Astrocyte of the cerebellum (primary cell): ENCODE measurements at regions not wholly inside any gene's neighbourhood (a gene's known extent, or its start where the extent isn't known, plus 50 kb on each side); places are given as distances from the start of the nearest gene placed in this dataset.

ENCODE experiments used
- DNase-seq: peaks from one replicate; pipeline ENCODE4 v3.0.0-alpha.2; 2011; ENCODE audit warnings: low read depth
- H3K4me3 ChIP-seq: 2 replicates; pipeline ENCODE4 v1.5.1; 2011; ENCODE audit warnings: mild to moderate bottlenecking, low read depth, low read length, moderate library complexity
- CTCF ChIP-seq: IDR thresholded peaks from 2 replicates; pipeline ENCODE4 v1.5.1; 2012; ENCODE audit warnings: low read length, low read depth, moderate library complexity, mild to moderate bottlenecking; ENCODE audit errors: missing control alignments
- in situ Hi-C: cut with HindIII; loops from 2 replicates; pipeline ENCODE4 v1.10.0; 2017; ENCODE audit warnings: low sequenced_read_pairs

- H3K4me3 ChIP-seq, result no peak overlapping the region
- no peak for TF ChIP-seq CTCF
- in situ Hi-C loops, result no loop called here
- no peak for DNase-seq
Observed at GRCh38 chr13:97535614-97536013, 101.6 kb downstream of the RAP2A start.

DNA sequence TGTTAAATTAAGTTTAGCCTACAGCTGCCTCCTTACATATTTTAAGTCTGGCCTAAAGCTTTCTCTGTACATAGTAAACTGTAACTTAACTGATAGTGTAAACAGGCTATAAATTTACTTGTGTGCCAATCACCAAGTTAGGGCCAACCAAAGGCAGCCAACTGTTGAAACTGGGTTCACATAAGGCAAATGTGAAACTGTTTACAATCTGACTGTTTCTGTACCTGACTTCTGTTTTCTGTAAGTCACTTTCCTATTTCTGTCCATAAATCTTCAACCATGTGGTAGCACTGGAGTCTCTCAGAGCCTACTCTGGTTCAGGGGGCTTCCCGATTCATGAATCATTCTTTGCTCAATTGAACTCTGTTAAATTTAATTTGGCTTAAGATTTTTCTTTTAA is 103.1 kb downstream of the RAP2A start:
- no peak for DNase-seq
- TF ChIP-seq CTCF, result no peak
- no peak overlapping the region for H3K4me3 ChIP-seq
- in situ Hi-C loops, result no loop called here

DNA sequence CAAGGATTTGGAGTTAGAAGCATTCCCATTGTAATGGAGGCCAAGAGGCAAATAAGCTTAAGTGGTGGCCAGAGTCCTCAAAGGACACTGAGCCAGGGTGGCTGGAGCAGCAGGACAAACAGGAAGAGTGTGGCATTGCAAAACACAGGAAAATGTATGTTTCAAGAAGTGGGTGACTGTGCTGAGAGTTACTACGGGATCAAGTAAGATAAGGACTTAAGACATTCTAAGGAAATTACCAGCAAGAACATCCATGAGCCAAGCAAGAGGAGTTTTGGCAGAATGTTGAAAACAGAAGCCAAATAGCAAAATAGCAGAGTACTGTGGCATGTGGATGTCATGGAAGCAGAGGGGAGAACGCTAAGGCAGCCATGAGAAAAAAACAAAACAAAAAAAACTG is 104.2 kb downstream of the RAP2A start:
- no peak for DNase-seq
- no peak for TF ChIP-seq CTCF
- H3K4me3 ChIP-seq, result no peak overlapping the region
- in situ Hi-C loops, result no loop called here

- H3K4me3 ChIP-seq, result no peak overlapping the region
- DNase-seq, result no peak
- in situ Hi-C loops, result no loop called here
- TF ChIP-seq CTCF, result no peak
Observed at GRCh38 chr13:97539651-97540610, 106.0 kb downstream of the RAP2A start.

GRCh38 chr13:97540696-97541095 is 106.7 kb downstream of the RAP2A start:
- H3K4me3 ChIP-seq, result no peak overlapping the region
- in situ Hi-C loops, result no loop called here
- TF ChIP-seq CTCF, result no peak
- DNase-seq, result no peak

- TF ChIP-seq CTCF, result no peak
- no peak overlapping the region for H3K4me3 ChIP-seq
- in situ Hi-C loops, result no loop called here
- DNase-seq, result no peak
Observed at GRCh38 chr13:97542102-97542685, 108.2 kb downstream of the RAP2A start.
